ENCODE measurements at regions not wholly inside any gene's neighbourhood (a gene's known extent, or its start where the extent isn't known, plus 50 kb on each side); places are given as distances from the start of the nearest gene placed in this dataset.

DNA sequence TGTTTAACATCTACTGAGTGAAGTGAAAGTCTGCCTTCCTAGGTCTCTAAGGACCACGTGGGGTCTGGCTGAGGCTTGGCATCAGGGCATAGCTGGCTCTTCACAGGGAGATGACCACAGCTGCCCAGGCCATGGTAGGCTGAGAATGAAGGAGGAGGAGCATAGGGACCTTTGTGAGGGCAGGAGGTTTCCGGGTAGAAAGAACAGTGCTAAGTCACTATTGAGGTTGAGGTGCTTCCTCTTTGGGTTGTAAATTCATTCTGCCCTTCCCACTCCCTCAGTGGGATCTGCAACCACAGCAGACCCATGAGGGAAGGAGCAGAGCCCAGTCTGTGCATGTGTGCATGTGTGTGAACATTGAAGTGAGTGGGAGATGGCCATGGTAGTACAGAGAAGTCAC, 909.6 kb downstream of the VRK1 start:
- TF ChIP-seq, protein P1, sequence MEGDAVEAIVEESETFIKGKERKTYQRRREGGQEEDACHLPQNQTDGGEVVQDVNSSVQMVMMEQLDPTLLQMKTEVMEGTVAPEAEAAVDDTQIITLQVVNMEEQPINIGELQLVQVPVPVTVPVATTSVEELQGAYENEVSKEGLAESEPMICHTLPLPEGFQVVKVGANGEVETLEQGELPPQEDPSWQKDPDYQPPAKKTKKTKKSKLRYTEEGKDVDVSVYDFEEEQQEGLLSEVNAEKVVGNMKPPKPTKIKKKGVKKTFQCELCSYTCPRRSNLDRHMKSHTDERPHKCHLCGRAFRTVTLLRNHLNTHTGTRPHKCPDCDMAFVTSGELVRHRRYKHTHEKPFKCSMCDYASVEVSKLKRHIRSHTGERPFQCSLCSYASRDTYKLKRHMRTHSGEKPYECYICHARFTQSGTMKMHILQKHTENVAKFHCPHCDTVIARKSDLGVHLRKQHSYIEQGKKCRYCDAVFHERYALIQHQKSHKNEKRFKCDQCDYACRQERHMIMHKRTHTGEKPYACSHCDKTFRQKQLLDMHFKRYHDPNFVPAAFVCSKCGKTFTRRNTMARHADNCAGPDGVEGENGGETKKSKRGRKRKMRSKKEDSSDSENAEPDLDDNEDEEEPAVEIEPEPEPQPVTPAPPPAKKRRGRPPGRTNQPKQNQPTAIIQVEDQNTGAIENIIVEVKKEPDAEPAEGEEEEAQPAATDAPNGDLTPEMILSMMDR (IDR thresholded peaks at IDR 0.05): no peak
- no peak for TF ChIP-seq ZFX (IDR thresholded peaks at IDR 0.05; ENCODE audit: borderline replicate concordance)
